ENCODE measurements at regions not wholly inside any gene's neighbourhood (a gene's known extent, or its start where the extent isn't known, plus 50 kb on each side); places are given as distances from the start of the nearest gene placed in this dataset.
"Not testable (repeated sequence)": the region's sequence is repeated elsewhere in the genome, so short reads cannot be mapped to it uniquely, and the experiment has no call there.

GRCh38 chr12:72865921-72866320 lies 593.8 kb downstream of the TRHDE start:
- DNase-seq (ENCODE audit: low spot score), result no peak

GRCh38 chr12:72869024-72869423 lies 596.9 kb downstream of the TRHDE start:
- no peak for DNase-seq (ENCODE audit: low spot score)

- DNase-seq (ENCODE audit: low spot score), result no peak
Measured at GRCh38 chr12:72872238-72872887, 600.2 kb downstream of the TRHDE start.

GRCh38 chr12:72872996-72873395 lies 600.8 kb downstream of the TRHDE start:
- no peak for DNase-seq (ENCODE audit: low spot score)

GRCh38 chr12:72876092-72876491 lies 603.9 kb downstream of the TRHDE start:
- no peak for DNase-seq (ENCODE audit: low spot score)

GRCh38 chr12:72888693-72889092 lies 616.5 kb downstream of the TRHDE start:
- no peak for DNase-seq (ENCODE audit: low spot score)

GRCh38 chr12:72889791-72890190 lies 617.6 kb downstream of the TRHDE start:
- no peak for DNase-seq (ENCODE audit: low spot score)

- DNase-seq (ENCODE audit: low spot score), result no peak
Measured at GRCh38 chr12:72901685-72902084, 629.5 kb downstream of the TRHDE start.

- no peak for DNase-seq (ENCODE audit: low spot score)
Measured at GRCh38 chr12:72925716-72926115, 653.5 kb downstream of the TRHDE start.

GRCh38 chr12:72931838-72932237 lies 659.7 kb downstream of the TRHDE start:
- DNase-seq (ENCODE audit: low spot score), result not testable (repeated sequence)

- DNase-seq (ENCODE audit: low spot score), result no peak
Measured at GRCh38 chr12:72937486-72937885, 665.3 kb downstream of the TRHDE start.

GRCh38 chr12:72957454-72957853 lies 685.3 kb downstream of the TRHDE start:
- no peak for DNase-seq (ENCODE audit: low spot score)

GRCh38 chr12:72966684-72967083 lies 694.5 kb downstream of the TRHDE start:
- DNase-seq (ENCODE audit: low spot score), result no peak

GRCh38 chr12:72974954-72975555 lies 702.9 kb downstream of the TRHDE start:
- DNase-seq (ENCODE audit: low spot score), result no peak

GRCh38 chr12:72978999-72979398 lies 706.8 kb downstream of the TRHDE start:
- DNase-seq (ENCODE audit: low spot score), result no peak

GRCh38 chr12:72982356-72982755 lies 710.2 kb downstream of the TRHDE start:
- no peak for DNase-seq (ENCODE audit: low spot score)

- no peak for DNase-seq (ENCODE audit: low spot score)
Measured at GRCh38 chr12:72986963-72987362, 714.8 kb downstream of the TRHDE start.

- DNase-seq (ENCODE audit: low spot score), result no peak
Measured at GRCh38 chr12:72989458-72989947, 717.3 kb downstream of the TRHDE start.

GRCh38 chr12:72995029-72995428 lies 722.9 kb downstream of the TRHDE start:
- DNase-seq (ENCODE audit: low spot score), result not testable (repeated sequence)

- no peak for DNase-seq (ENCODE audit: low spot score)
Measured at GRCh38 chr12:72995616-72996015, 723.4 kb downstream of the TRHDE start.

- not testable (repeated sequence) for DNase-seq (ENCODE audit: low spot score)
Measured at GRCh38 chr12:73001806-73002205, 729.6 kb downstream of the TRHDE start.

GRCh38 chr12:73002504-73002903 lies 730.3 kb downstream of the TRHDE start:
- not testable (repeated sequence) for DNase-seq (ENCODE audit: low spot score)

- DNase-seq (ENCODE audit: low spot score), result not testable (repeated sequence)
Measured at GRCh38 chr12:73009138-73009834, 737.1 kb downstream of the TRHDE start.
